ENCODE measurements at regions not wholly inside any gene's neighbourhood (a gene's known extent, or its start where the extent isn't known, plus 50 kb on each side); places are given as distances from the start of the nearest gene placed in this dataset.

- no peak for ATAC-seq
These were observed 351.2 kb upstream of the MAP3K7 start for GRCh38 chr6:90938122-90938521.

- no peak for ATAC-seq
These were observed 349.4 kb upstream of the MAP3K7 start for GRCh38 chr6:90936286-90936685.

- no peak for ATAC-seq
These were observed 348.1 kb upstream of the MAP3K7 start for GRCh38 chr6:90934966-90935365.

GRCh38 chr6:90934081-90934480 lies 347.2 kb upstream of the MAP3K7 start:
- no peak for ATAC-seq

- ATAC-seq, result no peak
These were observed 345.5 kb upstream of the MAP3K7 start for GRCh38 chr6:90932351-90932750.

GRCh38 chr6:90928051-90928450 lies 341.2 kb upstream of the MAP3K7 start:
- ATAC-seq, result no peak

- no peak for ATAC-seq
These were observed 338.9 kb upstream of the MAP3K7 start for GRCh38 chr6:90925726-90926125.

GRCh38 chr6:90922325-90922724 lies 335.5 kb upstream of the MAP3K7 start:
- no peak for ATAC-seq

- no peak for ATAC-seq
These were observed 331.5 kb upstream of the MAP3K7 start for GRCh38 chr6:90918361-90918760.

- ATAC-seq, result no peak
These were observed 330.5 kb upstream of the MAP3K7 start for GRCh38 chr6:90917376-90917775.

- no peak for ATAC-seq
These were observed 330.1 kb upstream of the MAP3K7 start for GRCh38 chr6:90916968-90917367.

- no peak for ATAC-seq
These were observed 328.5 kb upstream of the MAP3K7 start for GRCh38 chr6:90915224-90915915.

- no peak for ATAC-seq
These were observed 327.4 kb upstream of the MAP3K7 start for GRCh38 chr6:90914312-90914711.

GRCh38 chr6:90913266-90913960 lies 326.5 kb upstream of the MAP3K7 start:
- ATAC-seq, result no peak

GRCh38 chr6:90911642-90912041 lies 324.8 kb upstream of the MAP3K7 start:
- ATAC-seq, result no peak

- ATAC-seq, result no peak
These were observed 324.0 kb upstream of the MAP3K7 start for GRCh38 chr6:90910893-90911292.

- peak; percentile 89 for ATAC-seq
These were observed 321.2 kb upstream of the MAP3K7 start for GRCh38 chr6:90907931-90908655.

- peak; percentile 65 for ATAC-seq
These were observed 318.5 kb upstream of the MAP3K7 start for GRCh38 chr6:90905351-90905750.

- ATAC-seq, result no peak
These were observed 313.2 kb upstream of the MAP3K7 start for GRCh38 chr6:90900034-90900433.

- no peak for ATAC-seq
These were observed 311.9 kb upstream of the MAP3K7 start for GRCh38 chr6:90898763-90899162.

- ATAC-seq, result no peak
These were observed 309.2 kb upstream of the MAP3K7 start for GRCh38 chr6:90896075-90896547.

- ATAC-seq, result no peak
These were observed 308.6 kb upstream of the MAP3K7 start for GRCh38 chr6:90895299-90896074.
